ENCODE measurements at regions not wholly inside any gene's neighbourhood (a gene's known extent, or its start where the extent isn't known, plus 50 kb on each side); places are given as distances from the start of the nearest gene placed in this dataset.

DNA sequence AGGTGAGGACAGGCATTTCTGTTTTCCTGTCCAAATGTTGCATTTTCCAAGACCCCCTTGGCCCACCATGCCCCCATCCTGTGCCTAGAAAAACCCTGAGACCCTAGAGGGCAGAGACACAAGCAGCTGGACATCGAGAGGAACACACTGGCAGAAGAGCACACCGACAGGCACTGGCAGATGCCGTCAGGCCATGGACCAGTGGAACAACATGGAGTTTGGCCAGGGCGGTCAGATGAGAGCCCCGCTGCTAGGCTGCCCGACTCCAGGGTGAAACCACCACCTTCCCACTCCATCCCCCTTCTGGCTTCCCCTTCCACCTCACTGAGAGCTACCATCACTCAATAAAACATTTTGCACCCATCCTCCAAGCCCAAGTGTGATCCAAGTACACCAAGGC, 438.4 kb downstream of the SIPA1L2 start:
- Histone ChIP-seq H3K27ac (no peak overlapping the region), H3K4me1 (peaks cover 10% of the 10 kb centered on the region), H3K36me3 (no peaks in the 10 kb centered on the region), H3K27me3 (no peaks in the 10 kb centered on the region), H3K9me3 (no peaks in the 10 kb centered on the region), H3K4me3 (no peak overlapping the region)
- peak in 1 of 2 donors; percentile 62 for DNase-seq (ENCODE audit: extremely low spot score in 2 of 2)
- TF ChIP-seq POLR2AphosphoS5 (IDR thresholded peaks at IDR 0.05; ENCODE audit: insufficient read depth in 1 of 2, low read depth in 1 of 2) = no peak
- no peak for TF ChIP-seq POLR2A (IDR thresholded peaks at IDR 0.05)
- TF ChIP-seq, protein P1, sequence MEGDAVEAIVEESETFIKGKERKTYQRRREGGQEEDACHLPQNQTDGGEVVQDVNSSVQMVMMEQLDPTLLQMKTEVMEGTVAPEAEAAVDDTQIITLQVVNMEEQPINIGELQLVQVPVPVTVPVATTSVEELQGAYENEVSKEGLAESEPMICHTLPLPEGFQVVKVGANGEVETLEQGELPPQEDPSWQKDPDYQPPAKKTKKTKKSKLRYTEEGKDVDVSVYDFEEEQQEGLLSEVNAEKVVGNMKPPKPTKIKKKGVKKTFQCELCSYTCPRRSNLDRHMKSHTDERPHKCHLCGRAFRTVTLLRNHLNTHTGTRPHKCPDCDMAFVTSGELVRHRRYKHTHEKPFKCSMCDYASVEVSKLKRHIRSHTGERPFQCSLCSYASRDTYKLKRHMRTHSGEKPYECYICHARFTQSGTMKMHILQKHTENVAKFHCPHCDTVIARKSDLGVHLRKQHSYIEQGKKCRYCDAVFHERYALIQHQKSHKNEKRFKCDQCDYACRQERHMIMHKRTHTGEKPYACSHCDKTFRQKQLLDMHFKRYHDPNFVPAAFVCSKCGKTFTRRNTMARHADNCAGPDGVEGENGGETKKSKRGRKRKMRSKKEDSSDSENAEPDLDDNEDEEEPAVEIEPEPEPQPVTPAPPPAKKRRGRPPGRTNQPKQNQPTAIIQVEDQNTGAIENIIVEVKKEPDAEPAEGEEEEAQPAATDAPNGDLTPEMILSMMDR (IDR thresholded peaks at IDR 0.05) = no peak
- intact Hi-C loops (cut with DNase I) = no loop called here

DNA sequence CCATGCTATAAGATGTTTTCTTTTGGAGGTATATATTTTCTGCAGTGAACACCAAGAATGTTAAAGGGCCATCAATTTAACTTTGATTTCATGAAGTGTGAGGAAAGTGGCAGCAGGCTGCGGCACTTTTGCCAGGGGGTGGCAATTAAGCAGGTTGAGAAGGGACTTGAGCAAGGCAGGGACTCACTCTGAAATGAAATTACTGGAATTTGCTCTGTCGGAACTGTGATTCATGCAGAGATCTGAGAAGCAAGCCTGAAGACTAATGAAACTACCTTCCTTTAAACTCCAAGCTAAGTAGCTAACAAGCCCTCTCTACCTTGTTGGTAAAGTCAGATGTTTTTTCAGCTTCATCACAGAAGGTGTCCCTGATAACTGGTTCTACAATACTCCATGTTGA, 441.6 kb downstream of the SIPA1L2 start:
- no peaks in the 10 kb centered on the region for H3K27me3 ChIP-seq
- peak in 1 of 2 donors; percentile 27 for DNase-seq (ENCODE audit: extremely low spot score in 2 of 2)
- no peaks in the 10 kb centered on the region for H3K9me3 ChIP-seq
- no peak for TF ChIP-seq POLR2AphosphoS5 (IDR thresholded peaks at IDR 0.05; ENCODE audit: insufficient read depth in 1 of 2, low read depth in 1 of 2)
- TF ChIP-seq POLR2A (IDR thresholded peaks at IDR 0.05) = no peak
- TF ChIP-seq, protein P1 (IDR thresholded peaks at IDR 0.05) = no peak
- no peak overlapping the region for H3K27ac ChIP-seq
- H3K36me3 ChIP-seq = no peaks in the 10 kb centered on the region
- H3K4me3 ChIP-seq = no peak overlapping the region
- H3K4me1 ChIP-seq = peaks cover 10% of the 10 kb centered on the region
- intact Hi-C loops (cut with DNase I) = no loop called here

DNA sequence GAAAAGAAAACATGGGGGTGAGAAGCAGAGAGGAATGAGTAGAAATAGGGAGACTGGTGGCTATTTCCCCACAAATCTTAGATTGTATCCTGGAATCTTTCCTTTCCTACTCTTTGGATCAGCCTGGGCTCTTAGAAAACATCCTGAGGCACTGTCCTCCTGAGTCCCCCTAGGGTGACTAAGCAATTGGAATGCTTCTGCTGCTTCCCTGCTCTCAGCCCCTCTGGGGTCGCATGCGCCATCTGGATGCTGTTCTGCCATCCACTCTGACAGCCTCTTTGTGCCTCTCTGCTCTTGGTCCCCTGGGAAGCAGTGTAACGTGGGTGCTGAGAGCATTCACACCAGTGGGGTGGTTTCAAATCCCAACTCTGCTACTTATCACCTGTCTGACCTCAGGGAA, 443.0 kb downstream of the SIPA1L2 start:
- intact Hi-C loops (cut with DNase I) = no loop called here
- Histone ChIP-seq H3K9me3 (no peaks in the 10 kb centered on the region), H3K27me3 (no peaks in the 10 kb centered on the region), H3K36me3 (no peaks in the 10 kb centered on the region), H3K27ac (no peak overlapping the region), H3K4me3 (no peak overlapping the region), H3K4me1 (no peaks in the 10 kb centered on the region)
- TF ChIP-seq, protein P1 (IDR thresholded peaks at IDR 0.05) = no peak
- TF ChIP-seq POLR2AphosphoS5 (IDR thresholded peaks at IDR 0.05; ENCODE audit: insufficient read depth in 1 of 2, low read depth in 1 of 2) (no peak), POLR2A (IDR thresholded peaks at IDR 0.05) (no peak)
- peak in 1 of 2 donors; percentile 18 for DNase-seq (ENCODE audit: extremely low spot score in 2 of 2)

DNA sequence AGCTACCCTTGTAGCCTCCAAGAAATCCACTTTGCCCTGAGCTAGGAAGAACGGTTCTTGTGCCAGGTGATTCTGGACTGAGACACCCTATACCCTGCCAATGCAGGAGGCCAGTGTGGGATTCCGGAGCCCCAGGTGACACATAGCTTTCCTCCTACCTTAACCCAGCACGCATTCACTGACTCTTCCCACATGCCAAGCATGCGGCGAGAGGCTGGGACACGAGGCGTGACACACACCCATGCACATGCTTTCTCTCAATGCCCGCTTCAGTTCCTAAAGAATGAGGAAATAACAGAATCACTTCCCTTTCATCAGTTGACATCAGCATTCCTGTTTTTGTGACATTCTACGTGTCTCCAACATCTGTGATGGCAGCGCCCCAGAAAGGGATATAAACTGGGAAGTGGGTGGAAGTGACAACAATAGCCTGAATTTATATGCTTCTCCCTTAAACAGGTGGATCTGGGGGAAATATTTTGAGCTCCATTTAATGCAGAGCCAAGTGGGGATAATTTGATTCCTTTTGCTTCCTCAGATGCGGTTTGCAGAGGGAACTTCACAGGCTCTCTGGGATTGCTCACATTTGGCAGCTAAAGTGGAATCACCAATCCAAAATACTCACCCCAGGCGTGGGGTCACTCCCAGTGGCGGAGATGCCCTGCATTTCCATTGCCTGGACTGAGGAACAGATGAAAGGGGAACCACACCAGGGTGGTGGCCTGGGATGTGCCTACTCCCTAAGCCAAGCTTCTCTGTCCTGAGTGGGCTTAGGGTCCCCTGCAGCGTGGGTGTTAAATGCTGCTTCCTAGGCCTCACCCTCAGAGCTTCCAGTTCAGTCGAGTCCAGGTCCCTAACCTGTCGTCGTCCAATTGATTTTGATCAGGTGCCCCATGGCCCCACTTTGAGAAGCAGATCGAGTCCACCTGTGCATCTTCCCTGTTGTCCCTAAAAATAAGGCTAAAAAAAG, 445.1 kb downstream of the SIPA1L2 start:
- no peaks in the 10 kb centered on the region for H3K4me1 ChIP-seq
- H3K36me3 ChIP-seq = no peaks in the 10 kb centered on the region
- intact Hi-C loops (cut with DNase I) = no loop called here
- H3K9me3 ChIP-seq = no peaks in the 10 kb centered on the region
- no peak overlapping the region for H3K27ac ChIP-seq
- H3K4me3 ChIP-seq = no peak overlapping the region
- peak in 1 of 2 donors; percentile 70 for DNase-seq (ENCODE audit: extremely low spot score in 2 of 2)
- H3K27me3 ChIP-seq = no peaks in the 10 kb centered on the region
- TF ChIP-seq POLR2A (IDR thresholded peaks at IDR 0.05) (no peak), POLR2AphosphoS5 (IDR thresholded peaks at IDR 0.05; ENCODE audit: insufficient read depth in 1 of 2, low read depth in 1 of 2) (no peak)
- TF ChIP-seq, protein P1 (IDR thresholded peaks at IDR 0.05) = no peak

DNA sequence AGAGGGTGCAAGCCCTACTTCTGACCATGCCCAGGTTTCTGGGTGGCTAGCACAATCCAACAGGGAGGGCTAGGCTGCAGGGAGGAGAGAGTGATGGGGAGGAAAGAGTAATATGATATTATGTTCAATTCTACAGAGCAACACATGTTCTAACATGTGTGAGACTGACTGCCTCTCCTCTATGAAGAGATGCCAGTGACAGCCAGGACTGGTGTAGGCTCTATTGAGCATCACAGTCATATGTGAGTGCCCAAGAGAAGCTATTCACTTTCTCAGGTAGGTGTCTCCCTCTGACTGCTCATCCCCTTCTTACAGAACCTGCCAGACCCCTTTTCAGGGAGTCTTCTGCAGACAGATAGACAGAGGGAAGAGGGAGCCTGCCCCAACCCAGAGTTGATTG, 446.1 kb downstream of the SIPA1L2 start:
- Histone ChIP-seq H3K27me3 (no peaks in the 10 kb centered on the region), H3K4me1 (no peaks in the 10 kb centered on the region), H3K9me3 (no peaks in the 10 kb centered on the region), H3K27ac (no peak overlapping the region), H3K4me3 (no peak overlapping the region), H3K36me3 (no peaks in the 10 kb centered on the region)
- no peak for TF ChIP-seq POLR2AphosphoS5 (IDR thresholded peaks at IDR 0.05; ENCODE audit: insufficient read depth in 1 of 2, low read depth in 1 of 2)
- intact Hi-C loops (cut with DNase I) = no loop called here
- DNase-seq (ENCODE audit: extremely low spot score in 2 of 2) = no peak

All from vagina (tissue), 2 donors.